GM23338 (cell line): ENCODE measurements at regions not wholly inside any gene's neighbourhood (a gene's known extent, or its start where the extent isn't known, plus 50 kb on each side); places are given as distances from the start of the nearest gene placed in this dataset.

Source experiments
- CTCF ChIP-seq, 2 experiments: fragments of 200-600 bp in 1 of 2; sonication (generic) in 1 of 2; conservative IDR thresholded peaks; 2 replicates each; pipeline versions ENCODE4 v1.5.1 to v1.6.1; 2016 to 2017; ENCODE audit warnings: antibody characterized with exemption in 2 of 2, low read depth in 2 of 2, mild to moderate bottlenecking in 2 of 2, moderate library complexity in 1 of 2
- EZH2 ChIP-seq: fragments of 200-600 bp; sonication (generic); IDR thresholded peaks from one replicate; pipeline ENCODE4 v1.8.0; 2017; ENCODE audit warnings: antibody characterized with exemption, mild to moderate bottlenecking, low read depth; ENCODE audit not compliant: unreplicated experiment
- EZH2phosphoT487 ChIP-seq: fragments of 200-600 bp; sonication (generic); IDR thresholded peaks from one replicate; pipeline ENCODE4 v1.8.1; 2018; ENCODE audit warnings: antibody characterized with exemption; ENCODE audit not compliant: unreplicated experiment
- JUNB ChIP-seq: IDR thresholded peaks from one replicate; pipeline ENCODE4 v1.6.1; 2016; ENCODE audit warnings: antibody characterized with exemption; ENCODE audit not compliant: unreplicated experiment
- POLR2AphosphoS5 ChIP-seq: IDR thresholded peaks from 2 replicates; pipeline ENCODE4 v1.6.1; 2016; ENCODE audit warnings: antibody characterized with exemption, low read depth
- STAT1 ChIP-seq: IDR thresholded peaks from one replicate; pipeline ENCODE4 v1.6.1; 2016; ENCODE audit warnings: antibody characterized with exemption; ENCODE audit not compliant: unreplicated experiment
- TF ChIP-seq, protein P1 (sequence below): IDR thresholded peaks from one replicate; pipeline ENCODE4 v1.6.1; 2018; ENCODE audit warnings: antibody characterized with exemption; ENCODE audit not compliant: unreplicated experiment
- TF ChIP-seq, protein P2 (sequence below): fragments of 250-450 bp; sonication (Bioruptor Pico); IDR thresholded peaks from 2 replicates; pipeline ENCODE4 v1.5.0; 2020; ENCODE audit warnings: mild to moderate bottlenecking, moderate library complexity

DNA sequence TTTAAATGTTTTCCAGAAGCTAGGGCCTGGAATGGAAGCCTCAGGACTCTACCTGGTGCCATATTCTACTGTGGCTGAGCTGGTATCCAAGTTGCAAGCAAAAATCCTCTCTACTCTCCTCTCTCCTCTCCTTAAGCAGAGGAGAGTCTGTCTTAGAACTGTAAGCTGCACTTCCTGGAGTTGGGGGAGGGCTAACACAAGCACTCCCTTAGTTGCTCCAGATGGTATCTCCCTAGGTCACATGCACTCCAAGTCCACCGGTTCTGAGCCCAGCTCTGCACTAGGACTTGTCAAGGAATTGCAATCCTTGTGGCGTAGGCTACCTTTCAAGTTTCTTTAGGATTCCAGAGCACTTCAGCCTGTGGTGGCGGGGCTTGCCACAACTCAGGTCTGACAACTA is 513.9 kb upstream of the RGMB start:
- no peak for TF ChIP-seq CTCF (conservative IDR thresholded peaks at IDR 0.05; ENCODE audit: low read depth in 2 of 2)
- no peak for TF ChIP-seq EZH2phosphoT487
- no peak for TF ChIP-seq POLR2AphosphoS5
- TF ChIP-seq EZH2: no peak
- TF ChIP-seq, protein P1, sequence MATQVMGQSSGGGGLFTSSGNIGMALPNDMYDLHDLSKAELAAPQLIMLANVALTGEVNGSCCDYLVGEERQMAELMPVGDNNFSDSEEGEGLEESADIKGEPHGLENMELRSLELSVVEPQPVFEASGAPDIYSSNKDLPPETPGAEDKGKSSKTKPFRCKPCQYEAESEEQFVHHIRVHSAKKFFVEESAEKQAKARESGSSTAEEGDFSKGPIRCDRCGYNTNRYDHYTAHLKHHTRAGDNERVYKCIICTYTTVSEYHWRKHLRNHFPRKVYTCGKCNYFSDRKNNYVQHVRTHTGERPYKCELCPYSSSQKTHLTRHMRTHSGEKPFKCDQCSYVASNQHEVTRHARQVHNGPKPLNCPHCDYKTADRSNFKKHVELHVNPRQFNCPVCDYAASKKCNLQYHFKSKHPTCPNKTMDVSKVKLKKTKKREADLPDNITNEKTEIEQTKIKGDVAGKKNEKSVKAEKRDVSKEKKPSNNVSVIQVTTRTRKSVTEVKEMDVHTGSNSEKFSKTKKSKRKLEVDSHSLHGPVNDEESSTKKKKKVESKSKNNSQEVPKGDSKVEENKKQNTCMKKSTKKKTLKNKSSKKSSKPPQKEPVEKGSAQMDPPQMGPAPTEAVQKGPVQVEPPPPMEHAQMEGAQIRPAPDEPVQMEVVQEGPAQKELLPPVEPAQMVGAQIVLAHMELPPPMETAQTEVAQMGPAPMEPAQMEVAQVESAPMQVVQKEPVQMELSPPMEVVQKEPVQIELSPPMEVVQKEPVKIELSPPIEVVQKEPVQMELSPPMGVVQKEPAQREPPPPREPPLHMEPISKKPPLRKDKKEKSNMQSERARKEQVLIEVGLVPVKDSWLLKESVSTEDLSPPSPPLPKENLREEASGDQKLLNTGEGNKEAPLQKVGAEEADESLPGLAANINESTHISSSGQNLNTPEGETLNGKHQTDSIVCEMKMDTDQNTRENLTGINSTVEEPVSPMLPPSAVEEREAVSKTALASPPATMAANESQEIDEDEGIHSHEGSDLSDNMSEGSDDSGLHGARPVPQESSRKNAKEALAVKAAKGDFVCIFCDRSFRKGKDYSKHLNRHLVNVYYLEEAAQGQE: no peak
- TF ChIP-seq JUNB: no peak
- TF ChIP-seq STAT1: no peak
- TF ChIP-seq, protein P2, sequence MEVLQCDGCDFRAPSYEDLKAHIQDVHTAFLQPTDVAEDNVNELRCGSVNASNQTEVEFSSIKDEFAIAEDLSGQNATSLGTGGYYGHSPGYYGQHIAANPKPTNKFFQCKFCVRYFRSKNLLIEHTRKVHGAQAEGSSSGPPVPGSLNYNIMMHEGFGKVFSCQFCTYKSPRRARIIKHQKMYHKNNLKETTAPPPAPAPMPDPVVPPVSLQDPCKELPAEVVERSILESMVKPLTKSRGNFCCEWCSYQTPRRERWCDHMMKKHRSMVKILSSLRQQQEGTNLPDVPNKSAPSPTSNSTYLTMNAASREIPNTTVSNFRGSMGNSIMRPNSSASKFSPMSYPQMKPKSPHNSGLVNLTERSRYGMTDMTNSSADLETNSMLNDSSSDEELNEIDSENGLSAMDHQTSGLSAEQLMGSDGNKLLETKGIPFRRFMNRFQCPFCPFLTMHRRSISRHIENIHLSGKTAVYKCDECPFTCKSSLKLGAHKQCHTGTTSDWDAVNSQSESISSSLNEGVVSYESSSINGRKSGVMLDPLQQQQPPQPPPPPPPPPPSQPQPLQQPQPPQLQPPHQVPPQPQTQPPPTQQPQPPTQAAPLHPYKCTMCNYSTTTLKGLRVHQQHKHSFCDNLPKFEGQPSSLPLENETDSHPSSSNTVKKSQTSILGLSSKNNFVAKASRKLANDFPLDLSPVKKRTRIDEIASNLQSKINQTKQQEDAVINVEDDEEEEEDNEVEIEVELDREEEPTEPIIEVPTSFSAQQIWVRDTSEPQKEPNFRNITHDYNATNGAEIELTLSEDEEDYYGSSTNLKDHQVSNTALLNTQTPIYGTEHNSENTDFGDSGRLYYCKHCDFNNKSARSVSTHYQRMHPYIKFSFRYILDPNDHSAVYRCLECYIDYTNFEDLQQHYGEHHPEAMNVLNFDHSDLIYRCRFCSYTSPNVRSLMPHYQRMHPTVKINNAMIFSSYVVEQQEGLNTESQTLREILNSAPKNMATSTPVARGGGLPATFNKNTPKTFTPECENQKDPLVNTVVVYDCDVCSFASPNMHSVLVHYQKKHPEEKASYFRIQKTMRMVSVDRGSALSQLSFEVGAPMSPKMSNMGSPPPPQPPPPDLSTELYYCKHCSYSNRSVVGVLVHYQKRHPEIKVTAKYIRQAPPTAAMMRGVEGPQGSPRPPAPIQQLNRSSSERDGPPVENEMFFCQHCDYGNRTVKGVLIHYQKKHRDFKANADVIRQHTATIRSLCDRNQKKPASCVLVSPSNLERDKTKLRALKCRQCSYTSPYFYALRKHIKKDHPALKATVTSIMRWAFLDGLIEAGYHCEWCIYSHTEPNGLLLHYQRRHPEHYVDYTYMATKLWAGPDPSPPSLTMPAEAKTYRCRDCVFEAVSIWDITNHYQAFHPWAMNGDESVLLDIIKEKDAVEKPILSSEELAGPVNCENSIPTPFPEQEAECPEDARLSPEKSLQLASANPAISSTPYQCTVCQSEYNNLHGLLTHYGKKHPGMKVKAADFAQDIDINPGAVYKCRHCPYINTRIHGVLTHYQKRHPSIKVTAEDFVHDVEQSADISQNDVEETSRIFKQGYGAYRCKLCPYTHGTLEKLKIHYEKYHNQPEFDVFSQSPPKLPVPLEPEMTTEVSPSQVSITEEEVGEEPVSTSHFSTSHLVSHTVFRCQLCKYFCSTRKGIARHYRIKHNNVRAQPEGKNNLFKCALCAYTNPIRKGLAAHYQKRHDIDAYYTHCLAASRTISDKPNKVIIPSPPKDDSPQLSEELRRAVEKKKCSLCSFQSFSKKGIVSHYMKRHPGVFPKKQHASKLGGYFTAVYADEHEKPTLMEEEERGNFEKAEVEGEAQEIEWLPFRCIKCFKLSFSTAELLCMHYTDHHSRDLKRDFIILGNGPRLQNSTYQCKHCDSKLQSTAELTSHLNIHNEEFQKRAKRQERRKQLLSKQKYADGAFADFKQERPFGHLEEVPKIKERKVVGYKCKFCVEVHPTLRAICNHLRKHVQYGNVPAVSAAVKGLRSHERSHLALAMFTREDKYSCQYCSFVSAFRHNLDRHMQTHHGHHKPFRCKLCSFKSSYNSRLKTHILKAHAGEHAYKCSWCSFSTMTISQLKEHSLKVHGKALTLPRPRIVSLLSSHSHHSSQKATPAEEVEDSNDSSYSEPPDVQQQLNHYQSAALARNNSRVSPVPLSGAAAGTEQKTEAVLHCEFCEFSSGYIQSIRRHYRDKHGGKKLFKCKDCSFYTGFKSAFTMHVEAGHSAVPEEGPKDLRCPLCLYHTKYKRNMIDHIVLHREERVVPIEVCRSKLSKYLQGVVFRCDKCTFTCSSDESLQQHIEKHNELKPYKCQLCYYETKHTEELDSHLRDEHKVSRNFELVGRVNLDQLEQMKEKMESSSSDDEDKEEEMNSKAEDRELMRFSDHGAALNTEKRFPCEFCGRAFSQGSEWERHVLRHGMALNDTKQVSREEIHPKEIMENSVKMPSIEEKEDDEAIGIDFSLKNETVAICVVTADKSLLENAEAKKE (CRISPR knock-in tag): no peak
